SK-N-SH treated with all-trans-retinoic acid at 6 μM for 48 hours (cell line): ENCODE measurements at regions not wholly inside any gene's neighbourhood (a gene's known extent, or its start where the extent isn't known, plus 50 kb on each side); places are given as distances from the start of the nearest gene placed in this dataset.

Source experiments
- ATAC-seq: fragments of 200-7000 bp; cut with Tn5 transposase; 3 replicates; pipeline ENCODE4 v1.9.1; 2020; ENCODE audit warnings: mild to moderate bottlenecking, moderate library complexity
- ARNTL ChIP-seq: fragments of 450-650 bp; formaldehyde crosslinking; IDR thresholded peaks from 2 replicates; pipeline ENCODE4 v1.5.0; 2020; ENCODE audit warnings: low read depth, mild to moderate bottlenecking, moderate library complexity, borderline replicate concordance
- BACH2 ChIP-seq: fragments of 250-450 bp; sonication (Bioruptor Pico); IDR thresholded peaks from 2 replicates; pipeline ENCODE4 v1.9.0; 2021; ENCODE audit warnings: mild to moderate bottlenecking, borderline replicate concordance
- CREB5 ChIP-seq: fragments of 250-450 bp; sonication (Bioruptor Pico); IDR thresholded peaks from 2 replicates; pipeline ENCODE4 v1.5.1; 2020; ENCODE audit warnings: low read depth, mild to moderate bottlenecking, moderate library complexity
- CSDC2 ChIP-seq: fragments of 250-450 bp; sonication (Bioruptor Pico); IDR thresholded peaks from 2 replicates; pipeline ENCODE4 v1.5.0; 2020; ENCODE audit warnings: mild to moderate bottlenecking, moderate library complexity
- CSRNP3 ChIP-seq: fragments of 250-450 bp; sonication (Bioruptor Pico); IDR thresholded peaks from 2 replicates; pipeline ENCODE4 v1.5.1; 2021; ENCODE audit warnings: mild to moderate bottlenecking, moderate library complexity
- ESRRG ChIP-seq: fragments of 250-450 bp; sonication (Bioruptor Pico); IDR thresholded peaks from 2 replicates; pipeline ENCODE4 v1.6.1; 2021; ENCODE audit warnings: mild to moderate bottlenecking
- GLIS3 ChIP-seq: fragments of 250-450 bp; sonication (Bioruptor Pico); IDR thresholded peaks from 2 replicates; pipeline ENCODE4 v1.5.0; 2020; ENCODE audit warnings: mild to moderate bottlenecking, moderate library complexity
- ISL1 ChIP-seq: fragments of 250-450 bp; sonication (Bioruptor Pico); IDR thresholded peaks from 2 replicates; pipeline ENCODE4 v2.1.2; 2022; ENCODE audit warnings: mild to moderate bottlenecking, moderate library complexity
- OSR1 ChIP-seq: fragments of 250-450 bp; sonication (Bioruptor Pico); IDR thresholded peaks from 2 replicates; pipeline ENCODE4 v1.8.0; 2022; ENCODE audit warnings: moderate library complexity, mild to moderate bottlenecking, inconsistent platforms
- PATZ1 ChIP-seq: fragments of 250-450 bp; sonication (Bioruptor Pico); IDR thresholded peaks from 2 replicates; pipeline ENCODE4 v1.8.0; 2020; ENCODE audit warnings: mild to moderate bottlenecking, moderate library complexity, borderline replicate concordance
- POU6F1 ChIP-seq: fragments of 250-450 bp; sonication (Bioruptor Pico); IDR thresholded peaks from 2 replicates; pipeline ENCODE4 v1.8.0; 2021; ENCODE audit warnings: low read depth, mild to moderate bottlenecking, moderate library complexity, borderline replicate concordance
- PPARA ChIP-seq: fragments of 250-450 bp; sonication (Bioruptor Pico); IDR thresholded peaks from 2 replicates; pipeline ENCODE4 v1.5.0; 2020; ENCODE audit warnings: mild to moderate bottlenecking, borderline replicate concordance
- RARB ChIP-seq: fragments of 250-450 bp; sonication (Bioruptor Pico); IDR thresholded peaks from 2 replicates; pipeline ENCODE4 v1.8.0; 2021; ENCODE audit warnings: mild to moderate bottlenecking, moderate library complexity
- SNAI2 ChIP-seq: fragments of 250-450 bp; sonication (Bioruptor Pico); IDR thresholded peaks from 2 replicates; pipeline ENCODE4 v1.5.0; 2020; ENCODE audit warnings: mild to moderate bottlenecking, moderate library complexity
- TCF4 ChIP-seq: fragments of 250-450 bp; sonication (Bioruptor Pico); IDR thresholded peaks from 2 replicates; pipeline ENCODE4 v1.8.0; 2021; ENCODE audit warnings: mild to moderate bottlenecking, moderate library complexity, borderline replicate concordance
- TSHZ2 ChIP-seq: fragments of 250-450 bp; sonication (Bioruptor Pico); IDR thresholded peaks from 2 replicates; pipeline ENCODE4 v1.5.0; 2020; ENCODE audit warnings: mild to moderate bottlenecking, moderate library complexity
- ZC3H10 ChIP-seq: fragments of 250-450 bp; sonication (Bioruptor Pico); IDR thresholded peaks from 2 replicates; pipeline ENCODE4 v1.5.1; 2021; ENCODE audit warnings: mild to moderate bottlenecking, moderate library complexity
- ZFP3 ChIP-seq: fragments of 250-450 bp; sonication (Bioruptor Pico); IDR thresholded peaks from 2 replicates; pipeline ENCODE4 v1.5.0; 2020; ENCODE audit warnings: mild to moderate bottlenecking, moderate library complexity
- ZFP30 ChIP-seq: fragments of 450-650 bp; formaldehyde crosslinking; IDR thresholded peaks from 2 replicates; pipeline ENCODE4 v1.5.0; 2022; ENCODE audit warnings: mild to moderate bottlenecking, moderate library complexity
- ZNF565 ChIP-seq: fragments of 450-650 bp; formaldehyde crosslinking; conservative IDR thresholded peaks from 2 replicates; pipeline ENCODE4 v1.5.0; 2020; ENCODE audit warnings: low read depth, mild to moderate bottlenecking, moderate library complexity
- ZNF70 ChIP-seq: fragments of 450-650 bp; formaldehyde crosslinking; IDR thresholded peaks from 2 replicates; pipeline ENCODE4 v1.5.0; 2020; ENCODE audit warnings: mild to moderate bottlenecking, moderate library complexity

- no peak for ATAC-seq
- TF ChIP-seq TSHZ2 (no peak), ISL1 (CRISPR knock-in tag) (no peak)
- TF ChIP-seq, all 23 proteins: peak for 0
Measured at GRCh38 chr14:34044373-34044637, 93.4 kb upstream of the EGLN3 start.

- no peak for ATAC-seq
- TF ChIP-seq RARB (CRISPR knock-in tag) (no peak), GLIS3 (CRISPR knock-in tag) (no peak), OSR1 (CRISPR knock-in tag) (no peak), ESRRG (CRISPR knock-in tag) (no peak), ZC3H10 (no peak), PPARA (no peak), BACH2 (CRISPR knock-in tag) (no peak)
Measured at GRCh38 chr14:34043627-34044372, 92.9 kb upstream of the EGLN3 start.

- no peak for ATAC-seq
- no peak for TF ChIP-seq PPARA
- no peak for TF ChIP-seq BACH2 (CRISPR knock-in tag)
- no peak for TF ChIP-seq ZNF565 (CRISPR knock-in tag)
- TF ChIP-seq ZNF70 (CRISPR knock-in tag), result no peak
- TF ChIP-seq PATZ1 (CRISPR knock-in tag), result no peak
- TF ChIP-seq CSRNP3 (CRISPR knock-in tag), result no peak
- no peak for TF ChIP-seq CSDC2
- TF ChIP-seq TCF4 (CRISPR knock-in tag), result no peak
- no peak for TF ChIP-seq ZFP30 (CRISPR knock-in tag)
- no peak for TF ChIP-seq GLIS3 (CRISPR knock-in tag)
- no peak for TF ChIP-seq ARNTL (CRISPR knock-in tag)
- no peak for TF ChIP-seq ZC3H10
- TF ChIP-seq RARB (CRISPR knock-in tag), result no peak
- no peak for TF ChIP-seq OSR1 (CRISPR knock-in tag)
- no peak for TF ChIP-seq POU6F1 (CRISPR knock-in tag)
- TF ChIP-seq ZFP3 (CRISPR knock-in tag), result no peak
- no peak for TF ChIP-seq TSHZ2
- TF ChIP-seq CREB5 (CRISPR knock-in tag), result no peak
- TF ChIP-seq SNAI2 (CRISPR knock-in tag), result no peak
- no peak for TF ChIP-seq ESRRG (CRISPR knock-in tag)
Measured at GRCh38 chr14:34041220-34041619, 90.3 kb upstream of the EGLN3 start.
